ENCODE measurements at regions not wholly inside any gene's neighbourhood (a gene's known extent, or its start where the extent isn't known, plus 50 kb on each side); places are given as distances from the start of the nearest gene placed in this dataset.

DNA sequence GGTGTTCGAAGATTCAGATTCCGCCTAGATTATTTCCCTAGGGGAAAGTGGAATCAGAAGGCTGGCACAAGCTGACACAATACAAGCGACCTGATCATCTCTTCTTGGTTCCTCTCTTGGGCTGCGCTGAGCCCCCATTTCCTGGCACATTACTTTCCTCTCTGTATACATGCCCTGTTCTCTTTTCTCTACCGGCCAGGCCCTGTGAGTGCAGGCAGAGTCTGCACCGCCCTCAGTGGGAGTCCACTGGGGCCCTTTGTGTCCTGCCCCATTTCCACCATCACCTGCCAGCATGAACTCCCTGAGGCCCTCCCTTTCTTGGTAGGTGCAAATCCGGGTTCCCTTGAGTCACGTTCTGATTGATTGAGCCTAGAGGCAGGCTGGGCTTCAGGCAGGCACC, 287.9 kb downstream of the MSX2 start:
- TF ChIP-seq CTCF (IDR thresholded peaks at IDR 0.05), result no peak

GRCh38 chr5:175003531-175003930, 279.1 kb downstream of the MSX2 start:
- no peak for TF ChIP-seq CTCF (IDR thresholded peaks at IDR 0.05)

- no peak for TF ChIP-seq CTCF (IDR thresholded peaks at IDR 0.05)
Measured at GRCh38 chr5:175001876-175002645, 277.7 kb downstream of the MSX2 start.

- TF ChIP-seq CTCF (IDR thresholded peaks at IDR 0.05), result no peak
Measured at GRCh38 chr5:175001311-175001710, 276.9 kb downstream of the MSX2 start.

GRCh38 chr5:174999581-174999980, 275.2 kb downstream of the MSX2 start:
- TF ChIP-seq CTCF (IDR thresholded peaks at IDR 0.05), result no peak

DNA sequence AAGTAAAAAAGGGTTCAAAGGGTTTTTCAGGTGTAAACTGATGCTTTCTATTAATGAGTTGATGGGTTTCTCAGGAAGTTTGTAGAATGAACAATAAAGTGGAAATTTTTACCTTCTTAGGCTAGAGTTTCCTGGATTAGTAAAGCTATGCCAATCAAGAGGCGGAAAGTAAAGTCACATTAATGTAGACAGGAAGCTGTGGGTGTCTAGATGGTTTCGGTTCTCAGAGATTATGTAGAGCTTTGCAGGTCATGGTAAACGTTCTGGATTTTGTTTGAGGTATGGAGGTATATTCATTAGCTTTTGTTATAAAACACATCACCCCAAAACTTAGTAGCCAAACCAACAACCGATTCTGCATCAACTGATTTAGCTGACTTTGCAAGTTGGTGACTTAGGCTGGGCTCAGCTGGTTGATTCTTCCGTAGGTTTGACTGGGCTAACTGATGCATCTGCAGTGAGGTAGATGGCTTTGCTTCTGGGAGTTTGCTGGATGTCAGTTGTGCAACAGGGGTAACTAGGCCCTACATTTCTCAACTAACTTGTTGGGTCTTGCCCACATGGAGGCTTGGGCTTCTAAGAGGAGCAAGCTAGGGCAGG, 273.8 kb downstream of the MSX2 start:
- TF ChIP-seq CTCF (IDR thresholded peaks at IDR 0.05), result no peak

- no peak for TF ChIP-seq CTCF (IDR thresholded peaks at IDR 0.05)
Measured at GRCh38 chr5:174997688-174998087, 273.3 kb downstream of the MSX2 start.
